ENCODE measurements at regions not wholly inside any gene's neighbourhood (a gene's known extent, or its start where the extent isn't known, plus 50 kb on each side); places are given as distances from the start of the nearest gene placed in this dataset.

- intact Hi-C loops (cut with micrococcal nuclease; ENCODE audit: unreplicated experiment): no loop called here
- CTCF ChIA-PET: no interaction called here
- Mint-ChIP-seq H3K4me1 (ENCODE audit: low read depth, unreplicated experiment) (no peaks in the 10 kb centered on the region), H3K27ac (ENCODE audit: unreplicated experiment) (no peak overlapping the region), H3K4me3 (ENCODE audit: unreplicated experiment) (no peak overlapping the region), H3K36me3 (ENCODE audit: insufficient read depth, unreplicated experiment) (no peaks in the 10 kb centered on the region), H3K27me3 (ENCODE audit: insufficient read depth, unreplicated experiment) (no peaks in the 10 kb centered on the region), H3K9me3 (ENCODE audit: unreplicated experiment) (no peaks in the 10 kb centered on the region)
- no TSS peak for BruUV-seq (replicated peaks)
- Histone ChIP-seq H3K36me3 (ENCODE audit: control insufficient read depth, insufficient read depth, low read length) (no peaks in the 10 kb centered on the region), H3K4me3 (ENCODE audit: low read depth, low read length) (no peak overlapping the region), H3K9me3 (no peaks in the 10 kb centered on the region), H3K4me1 (no peaks in the 10 kb centered on the region), H3K27me3 (replicated peaks; ENCODE audit: control insufficient read depth, insufficient read depth, low read length) (no peaks in the 10 kb centered on the region)
- DNase-seq: no peak
- POLR2A ChIA-PET: no interaction called here
- no peak for TF ChIP-seq CTCF (IDR thresholded peaks at IDR 0.05; ENCODE audit: insufficient read depth in 1 of 2, low read depth in 1 of 2, low read length in 1 of 2, severe bottlenecking in 1 of 2, unreplicated experiment in 1 of 2)
These were observed 136.1 kb downstream of the MID1IP1 start for GRCh38 chrX:38937400-38937799.

DNA sequence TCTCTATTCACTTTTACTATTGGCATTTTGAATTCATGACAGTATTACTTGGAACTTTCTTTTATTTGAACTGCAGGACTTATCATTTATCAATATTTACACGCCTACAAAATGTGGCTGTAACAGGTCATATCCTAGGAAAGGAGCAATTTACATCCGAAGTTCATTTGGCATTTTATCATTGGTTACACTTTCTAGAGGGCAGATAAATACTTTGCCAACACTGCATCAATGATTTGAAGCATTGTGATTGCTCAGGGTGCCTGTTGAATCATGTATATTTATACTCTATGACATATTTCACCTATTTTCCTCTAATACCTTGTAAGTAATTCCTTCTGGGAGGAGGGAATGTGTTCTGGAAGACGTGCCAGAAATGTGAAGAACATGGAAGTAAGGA is 136.7 kb downstream of the MID1IP1 start:
- Mint-ChIP-seq H3K27me3 (ENCODE audit: insufficient read depth, unreplicated experiment) (no peaks in the 10 kb centered on the region), H3K4me1 (ENCODE audit: low read depth, unreplicated experiment) (no peaks in the 10 kb centered on the region), H3K27ac (ENCODE audit: unreplicated experiment) (no peak overlapping the region), H3K4me3 (ENCODE audit: unreplicated experiment) (no peak overlapping the region), H3K36me3 (ENCODE audit: insufficient read depth, unreplicated experiment) (no peaks in the 10 kb centered on the region), H3K9me3 (ENCODE audit: unreplicated experiment) (no peaks in the 10 kb centered on the region)
- Histone ChIP-seq H3K36me3 (ENCODE audit: control insufficient read depth, insufficient read depth, low read length) (no peaks in the 10 kb centered on the region), H3K27me3 (replicated peaks; ENCODE audit: control insufficient read depth, insufficient read depth, low read length) (no peaks in the 10 kb centered on the region), H3K4me1 (no peaks in the 10 kb centered on the region), H3K9me3 (no peaks in the 10 kb centered on the region), H3K4me3 (ENCODE audit: low read depth, low read length) (no peak overlapping the region)
- TF ChIP-seq CTCF (IDR thresholded peaks at IDR 0.05; ENCODE audit: insufficient read depth in 1 of 2, low read depth in 1 of 2, low read length in 1 of 2, severe bottlenecking in 1 of 2, unreplicated experiment in 1 of 2): no peak
- ChIA-PET POLR2A (no interaction called here), CTCF (no interaction called here)
- BruUV-seq (replicated peaks): no TSS peak
- DNase-seq: no peak
- intact Hi-C loops (cut with micrococcal nuclease; ENCODE audit: unreplicated experiment): no loop called here

DNA sequence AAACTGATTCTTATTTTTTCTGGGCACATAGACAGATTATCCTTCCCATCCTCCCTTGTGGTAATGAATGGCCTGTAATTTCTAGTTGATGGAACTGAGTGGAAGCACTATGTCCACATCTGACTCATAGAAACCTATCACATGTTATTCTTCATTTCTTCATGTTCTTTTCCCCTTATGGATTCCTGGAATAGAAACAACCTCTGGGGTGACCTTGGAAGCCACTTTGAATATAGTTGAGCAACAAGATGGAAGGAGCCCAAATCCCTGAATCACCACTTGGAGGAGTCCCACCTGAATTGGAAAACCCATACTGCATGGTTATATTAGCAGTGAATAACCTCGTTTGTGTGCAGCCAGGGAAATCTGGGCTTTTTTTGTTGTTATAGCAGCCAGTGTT is 137.8 kb downstream of the MID1IP1 start:
- no TSS peak for BruUV-seq (replicated peaks)
- no peaks in the 10 kb centered on the region for H3K9me3 Mint-ChIP-seq (ENCODE audit: unreplicated experiment)
- H3K36me3 Mint-ChIP-seq (ENCODE audit: insufficient read depth, unreplicated experiment): no peaks in the 10 kb centered on the region
- no peaks in the 10 kb centered on the region for H3K9me3 ChIP-seq
- H3K4me1 Mint-ChIP-seq (ENCODE audit: low read depth, unreplicated experiment): no peaks in the 10 kb centered on the region
- no peak overlapping the region for H3K27ac Mint-ChIP-seq (ENCODE audit: unreplicated experiment)
- H3K4me3 Mint-ChIP-seq (ENCODE audit: unreplicated experiment): no peak overlapping the region
- H3K36me3 ChIP-seq (ENCODE audit: control insufficient read depth, insufficient read depth, low read length): no peaks in the 10 kb centered on the region
- H3K4me1 ChIP-seq: no peaks in the 10 kb centered on the region
- no peaks in the 10 kb centered on the region for H3K27me3 ChIP-seq (replicated peaks; ENCODE audit: control insufficient read depth, insufficient read depth, low read length)
- no peak for TF ChIP-seq CTCF (IDR thresholded peaks at IDR 0.05; ENCODE audit: insufficient read depth in 1 of 2, low read depth in 1 of 2, low read length in 1 of 2, severe bottlenecking in 1 of 2, unreplicated experiment in 1 of 2)
- CTCF ChIA-PET: no interaction called here
- POLR2A ChIA-PET: no interaction called here
- intact Hi-C loops (cut with micrococcal nuclease; ENCODE audit: unreplicated experiment): no loop called here
- no peaks in the 10 kb centered on the region for H3K27me3 Mint-ChIP-seq (ENCODE audit: insufficient read depth, unreplicated experiment)
- H3K4me3 ChIP-seq (ENCODE audit: low read depth, low read length): no peak overlapping the region
- DNase-seq: no peak

Measured in Caco-2 (cell line).